Upper lobe of right lung (tissue), 1 donor: ENCODE measurements at regions not wholly inside any gene's neighbourhood (a gene's known extent, or its start where the extent isn't known, plus 50 kb on each side); places are given as distances from the start of the nearest gene placed in this dataset.

Experiments used
- ATAC-seq: fragments of 200-7000 bp; cut with Tn5 transposase; one replicate; pipeline ENCODE4 v1.9.1; 2020; ENCODE audit warnings: mild to moderate bottlenecking, moderate library complexity
- DNase-seq: peaks from one replicate; pipeline ENCODE4 v3.0.0-alpha.2; 2020
- H3K27ac ChIP-seq: fragments of 200-600 bp; one replicate; pipeline ENCODE4 v1.8.0; 2022
- H3K27me3 ChIP-seq: fragments of 200-600 bp; one replicate; pipeline ENCODE4 v1.8.0; 2022; ENCODE audit warnings: mild to moderate bottlenecking
- H3K36me3 ChIP-seq: fragments of 200-600 bp; one replicate; pipeline ENCODE4 v1.8.0; 2022
- H3K4me1 ChIP-seq: fragments of 200-600 bp; one replicate; pipeline ENCODE4 v1.8.0; 2022
- H3K4me3 ChIP-seq: fragments of 200-600 bp; one replicate; pipeline ENCODE4 v1.8.0; 2022; ENCODE audit warnings: mild to moderate bottlenecking
- H3K9me3 ChIP-seq: fragments of 200-600 bp; one replicate; pipeline ENCODE4 v1.8.0; 2022
- intact Hi-C: fragments of 100-400 bp; cut with DNase I; formaldehyde crosslinking; loops from one replicate; pipeline ENCODE4 v1.11.0; 2022
- TF ChIP-seq, protein P1 (sequence below): fragments of 200-600 bp; IDR thresholded peaks from one replicate; pipeline ENCODE4 v1.8.0; 2022; ENCODE audit warnings: antibody characterized with exemption
- donor health status: DM: no; HTN: yes; CAD: no; lungs with severe emphysema.

DNA sequence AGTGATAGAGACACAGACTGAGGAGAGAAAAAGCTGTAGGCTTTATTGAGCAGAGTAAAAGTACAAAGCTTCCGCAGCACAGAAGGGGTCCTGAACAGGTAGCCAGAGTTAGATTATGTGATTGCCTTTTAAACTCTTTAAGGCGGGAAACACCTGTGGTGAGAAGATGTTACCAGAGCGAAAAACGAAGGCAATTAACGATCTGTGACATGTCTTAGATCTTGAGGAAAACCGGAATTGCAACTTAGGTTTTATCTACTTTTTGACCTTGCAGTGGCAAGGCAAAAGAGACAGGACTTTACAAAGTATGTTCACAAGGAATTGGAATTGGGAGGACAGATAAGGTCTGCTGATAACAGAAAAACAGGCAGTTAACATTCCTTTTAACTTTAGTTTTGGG lies 493.6 kb upstream of the FAT3 start:
- H3K4me1 ChIP-seq = no peaks in the 10 kb centered on the region
- H3K27ac ChIP-seq = no peak overlapping the region
- no peaks in the 10 kb centered on the region for H3K9me3 ChIP-seq
- H3K27me3 ChIP-seq = no peaks in the 10 kb centered on the region
- DNase-seq (no peak), ATAC-seq (no peak)
- no peak overlapping the region for H3K4me3 ChIP-seq
- intact Hi-C loops = no loop called here
- H3K36me3 ChIP-seq = no peaks in the 10 kb centered on the region
- TF ChIP-seq, protein P1, sequence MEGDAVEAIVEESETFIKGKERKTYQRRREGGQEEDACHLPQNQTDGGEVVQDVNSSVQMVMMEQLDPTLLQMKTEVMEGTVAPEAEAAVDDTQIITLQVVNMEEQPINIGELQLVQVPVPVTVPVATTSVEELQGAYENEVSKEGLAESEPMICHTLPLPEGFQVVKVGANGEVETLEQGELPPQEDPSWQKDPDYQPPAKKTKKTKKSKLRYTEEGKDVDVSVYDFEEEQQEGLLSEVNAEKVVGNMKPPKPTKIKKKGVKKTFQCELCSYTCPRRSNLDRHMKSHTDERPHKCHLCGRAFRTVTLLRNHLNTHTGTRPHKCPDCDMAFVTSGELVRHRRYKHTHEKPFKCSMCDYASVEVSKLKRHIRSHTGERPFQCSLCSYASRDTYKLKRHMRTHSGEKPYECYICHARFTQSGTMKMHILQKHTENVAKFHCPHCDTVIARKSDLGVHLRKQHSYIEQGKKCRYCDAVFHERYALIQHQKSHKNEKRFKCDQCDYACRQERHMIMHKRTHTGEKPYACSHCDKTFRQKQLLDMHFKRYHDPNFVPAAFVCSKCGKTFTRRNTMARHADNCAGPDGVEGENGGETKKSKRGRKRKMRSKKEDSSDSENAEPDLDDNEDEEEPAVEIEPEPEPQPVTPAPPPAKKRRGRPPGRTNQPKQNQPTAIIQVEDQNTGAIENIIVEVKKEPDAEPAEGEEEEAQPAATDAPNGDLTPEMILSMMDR = no peak

DNA sequence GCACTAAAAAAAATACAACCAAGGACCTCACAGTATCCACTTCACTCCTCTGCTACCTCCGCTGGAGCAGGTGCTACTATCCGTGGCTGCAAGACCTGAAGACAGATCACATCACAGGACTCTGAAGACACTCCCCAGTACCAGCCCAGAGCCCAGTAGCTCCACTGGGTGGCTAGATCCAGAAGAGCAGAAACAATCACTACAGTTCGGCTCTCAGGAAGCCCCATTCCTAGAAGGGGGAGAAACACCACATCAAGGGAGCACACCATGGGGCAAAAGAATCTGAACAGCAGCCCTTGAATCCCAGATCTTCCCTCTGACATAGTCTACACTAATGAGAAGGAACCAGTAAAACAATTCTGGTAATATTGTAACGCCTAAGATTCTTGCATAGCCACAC lies 494.0 kb upstream of the FAT3 start:
- intact Hi-C loops = no loop called here
- H3K36me3 ChIP-seq = no peaks in the 10 kb centered on the region
- no peak for DNase-seq
- ATAC-seq = no peak
- H3K27ac ChIP-seq = no peak overlapping the region
- no peak overlapping the region for H3K4me3 ChIP-seq
- H3K27me3 ChIP-seq = no peaks in the 10 kb centered on the region
- H3K4me1 ChIP-seq = no peaks in the 10 kb centered on the region
- TF ChIP-seq, protein P1 = no peak
- H3K9me3 ChIP-seq = no peaks in the 10 kb centered on the region

DNA sequence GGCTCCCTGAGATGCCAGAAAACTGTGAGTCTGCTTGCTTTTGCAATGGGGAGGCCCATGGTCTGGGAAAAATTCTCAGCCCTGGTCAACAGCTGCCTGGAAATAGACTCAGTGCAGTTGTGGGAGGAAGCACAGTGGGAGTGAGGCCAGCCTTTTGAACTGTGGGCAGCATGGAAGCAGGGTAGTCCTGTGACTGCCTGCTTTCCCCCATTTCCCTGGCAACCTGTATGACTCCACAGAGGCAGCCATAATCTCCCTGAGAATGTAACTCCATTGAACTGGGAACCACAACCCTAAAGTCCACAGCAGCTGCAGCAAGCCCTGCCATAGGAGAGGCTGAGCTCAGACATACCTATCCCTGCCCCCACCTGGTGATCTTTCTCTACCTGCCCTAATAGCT lies 494.6 kb upstream of the FAT3 start:
- ATAC-seq (no peak), DNase-seq (no peak)
- intact Hi-C loops = no loop called here
- Histone ChIP-seq H3K27me3 (no peaks in the 10 kb centered on the region), H3K36me3 (no peaks in the 10 kb centered on the region), H3K4me1 (no peaks in the 10 kb centered on the region), H3K9me3 (no peaks in the 10 kb centered on the region), H3K4me3 (no peak overlapping the region), H3K27ac (no peak overlapping the region)
- TF ChIP-seq, protein P1 = no peak

DNA sequence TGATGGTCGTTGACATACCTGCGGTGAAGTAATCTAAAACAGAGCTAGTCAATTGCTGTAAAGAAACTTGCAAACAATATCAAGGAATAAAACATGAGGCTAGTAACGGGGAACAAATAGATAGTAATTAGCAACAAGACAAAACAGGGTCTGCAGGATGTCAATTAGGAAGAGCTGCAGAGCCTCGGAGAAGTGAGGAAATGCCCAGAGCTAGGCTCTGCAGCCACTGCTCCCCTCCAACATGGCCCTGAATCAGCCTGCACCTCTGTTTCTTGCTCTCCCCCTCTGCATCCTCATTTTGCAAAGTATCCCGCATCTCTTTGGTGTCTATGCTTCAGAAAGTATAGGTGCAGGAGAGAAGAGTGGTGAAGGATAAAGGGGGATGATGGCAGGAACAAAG lies 507.4 kb upstream of the FAT3 start:
- no peak for ATAC-seq
- DNase-seq = no peak
- Histone ChIP-seq H3K9me3 (no peaks in the 10 kb centered on the region), H3K4me3 (no peak overlapping the region), H3K36me3 (no peaks in the 10 kb centered on the region), H3K27ac (no peak overlapping the region), H3K27me3 (no peaks in the 10 kb centered on the region), H3K4me1 (no peaks in the 10 kb centered on the region)
- TF ChIP-seq, protein P1 = no peak
- intact Hi-C loops = no loop called here

DNA sequence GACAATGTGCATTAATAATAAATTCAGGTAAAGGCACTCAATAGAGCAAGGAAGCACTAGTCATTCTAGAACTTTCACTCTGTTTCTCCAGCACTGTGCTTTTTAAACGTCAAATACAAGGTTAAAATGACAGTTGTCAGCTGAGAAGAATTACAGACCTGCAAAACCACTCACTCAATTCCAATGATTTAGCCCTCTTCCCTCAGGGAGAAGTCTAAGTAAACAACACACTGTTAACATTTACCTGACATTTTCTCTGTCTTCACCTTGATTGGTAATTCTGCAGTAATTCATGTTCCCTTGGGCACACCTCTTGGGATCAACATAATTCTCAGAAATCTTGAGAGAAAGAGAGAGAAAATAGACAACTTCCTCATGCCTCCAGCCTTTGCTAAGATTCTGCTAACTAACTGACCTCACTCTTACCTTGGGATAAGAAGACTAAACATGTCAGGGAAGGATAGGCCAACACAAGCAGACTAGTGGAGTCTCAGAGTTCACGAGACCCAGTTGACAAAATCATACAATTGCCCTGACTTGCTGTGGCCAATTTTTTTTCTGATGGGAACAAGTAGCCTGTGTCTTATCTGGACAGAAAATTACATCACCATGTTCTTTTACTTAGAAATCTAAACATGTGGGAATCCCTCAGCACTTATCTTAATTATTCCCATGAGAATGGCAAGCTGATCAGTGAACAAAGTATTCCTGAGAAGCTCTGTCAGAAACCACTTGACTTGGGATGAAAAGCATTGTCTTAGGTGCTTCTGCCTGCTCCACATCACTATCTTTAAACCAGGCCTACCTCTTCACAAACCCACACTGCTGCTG lies 516.8 kb upstream of the FAT3 start:
- DNase-seq = no peak
- Histone ChIP-seq H3K36me3 (no peaks in the 10 kb centered on the region), H3K9me3 (no peaks in the 10 kb centered on the region), H3K27me3 (no peaks in the 10 kb centered on the region), H3K4me1 (no peaks in the 10 kb centered on the region), H3K4me3 (no peak overlapping the region), H3K27ac (no peak overlapping the region)
- TF ChIP-seq, protein P1 = no peak
- ATAC-seq = no peak
- intact Hi-C loops = no loop called here
